ENCODE measurements at regions not wholly inside any gene's neighbourhood (a gene's known extent, or its start where the extent isn't known, plus 50 kb on each side); places are given as distances from the start of the nearest gene placed in this dataset.

- intact Hi-C loops (cut with DNase I): no loop called here
- no peak for DNase-seq
These were observed 134.0 kb upstream of the THRB start for GRCh38 chr3:24628523-24629258.

- intact Hi-C loops (cut with DNase I): no loop called here
- DNase-seq: no peak
These were observed 136.8 kb upstream of the THRB start for GRCh38 chr3:24631481-24631880.

DNA sequence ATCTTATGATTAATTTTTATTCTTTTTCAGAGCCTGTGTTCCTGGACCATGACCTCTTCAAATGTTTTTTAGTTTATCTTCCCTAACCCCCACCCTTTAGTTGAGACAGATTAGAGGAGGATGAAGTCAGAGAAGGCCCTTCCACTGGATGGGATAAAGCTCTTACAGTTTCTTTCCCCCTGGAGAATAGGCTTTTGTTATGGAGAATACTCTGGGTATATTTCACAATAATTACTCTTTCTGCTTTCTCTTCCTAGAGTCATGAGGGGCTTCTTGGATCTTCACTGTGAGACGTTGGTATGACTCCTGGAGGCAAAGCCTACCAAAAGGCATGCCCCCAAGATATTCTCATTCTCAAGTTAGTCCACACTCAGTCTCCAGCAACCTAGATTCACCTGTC, 144.4 kb upstream of the THRB start:
- no peak for DNase-seq
- intact Hi-C loops (cut with DNase I): no loop called here

DNA sequence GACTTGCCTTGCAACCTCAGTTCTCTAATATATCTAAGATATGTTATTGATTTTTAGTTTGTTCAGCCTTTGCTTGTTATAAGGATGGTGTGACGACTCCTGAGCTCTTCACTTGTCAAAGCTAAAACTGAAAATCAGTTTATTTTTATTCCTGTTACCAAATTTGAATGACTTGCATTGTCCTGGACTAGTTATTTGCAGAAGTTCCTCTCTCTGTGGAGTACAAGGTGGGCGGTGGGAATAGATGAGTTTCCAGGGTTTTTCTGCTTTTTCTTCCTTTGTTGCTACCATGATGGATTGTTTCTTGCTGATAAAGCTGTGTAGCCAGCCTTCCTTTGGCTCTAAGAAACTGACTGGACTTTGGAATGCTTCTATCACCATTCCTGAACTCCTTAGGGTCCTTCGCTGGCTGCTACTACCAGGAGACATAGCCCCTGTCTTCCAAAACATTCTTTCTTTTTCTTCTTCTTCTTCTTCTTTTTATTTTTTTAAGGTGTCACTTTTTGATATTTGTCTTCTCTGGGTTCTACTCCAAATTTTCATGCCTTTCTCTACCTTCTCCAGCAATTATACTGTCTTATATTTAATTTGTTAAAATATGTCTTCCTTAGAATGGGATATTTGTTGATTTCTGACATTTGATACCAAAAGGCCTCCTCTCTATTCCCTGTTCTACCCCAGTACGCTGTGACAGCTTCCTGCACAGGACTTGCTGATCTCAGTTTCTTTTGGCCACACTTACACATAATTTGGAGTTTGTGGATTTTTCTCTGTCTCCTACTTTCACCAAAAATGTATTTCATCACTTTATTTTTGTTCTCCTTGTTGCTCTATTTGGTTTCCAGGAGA, 145.1 kb upstream of the THRB start:
- DNase-seq: no peak
- intact Hi-C loops (cut with DNase I): no loop called here

GRCh38 chr3:24640330-24640877, 145.8 kb upstream of the THRB start:
- DNase-seq: peak in 6 of 42 donors; percentile 6 to 40 (median 12)
- intact Hi-C loops (cut with DNase I): no loop called here

DNA sequence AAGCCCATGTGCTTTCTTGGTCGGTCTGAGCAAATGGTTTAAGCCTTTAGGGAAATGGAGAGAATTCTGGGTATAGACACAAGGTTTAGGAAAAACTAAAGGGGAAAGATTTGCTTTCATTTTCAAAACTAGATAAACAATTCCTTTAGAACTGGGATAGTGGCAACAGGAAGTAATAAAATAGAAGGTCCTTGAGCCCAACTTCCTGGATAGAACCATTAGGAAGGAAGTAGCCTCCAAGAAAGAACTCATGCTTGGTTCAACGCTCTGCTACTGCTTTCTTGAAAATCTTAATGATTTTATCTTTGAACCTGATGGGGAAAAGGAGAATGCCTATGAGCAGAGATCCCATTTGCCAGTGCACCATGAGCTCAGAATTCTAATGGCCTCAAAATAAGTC, 147.0 kb upstream of the THRB start:
- no peak for DNase-seq
- intact Hi-C loops (cut with DNase I): no loop called here

GRCh38 chr3:24645047-24645446, 150.4 kb upstream of the THRB start:
- intact Hi-C loops (cut with DNase I): no loop called here
- peak in 1 of 42 donors; percentile 15 for DNase-seq

DNA sequence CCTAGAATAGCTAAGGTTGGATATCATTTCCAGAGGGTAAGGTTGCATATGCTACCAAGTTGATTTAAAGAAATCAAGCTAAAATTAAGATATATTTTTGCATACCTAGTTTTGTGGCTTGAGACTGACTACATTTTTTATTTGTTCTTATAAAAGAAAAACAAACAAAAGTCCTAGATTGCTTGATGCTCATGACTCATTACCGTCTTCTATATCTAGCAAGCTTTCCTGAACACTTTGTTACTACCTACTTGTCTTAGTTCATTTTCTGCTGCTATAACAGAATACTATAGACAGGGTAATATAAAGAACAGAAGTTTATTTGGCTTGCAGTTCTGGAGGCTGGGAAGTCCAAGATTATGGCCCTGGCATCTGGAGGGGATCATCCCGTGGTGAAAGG, 152.1 kb upstream of the THRB start:
- intact Hi-C loops (cut with DNase I): no loop called here
- DNase-seq: no peak

- intact Hi-C loops (cut with DNase I): no loop called here
- DNase-seq: no peak
These were observed 153.4 kb upstream of the THRB start for GRCh38 chr3:24648063-24648462.

DNA sequence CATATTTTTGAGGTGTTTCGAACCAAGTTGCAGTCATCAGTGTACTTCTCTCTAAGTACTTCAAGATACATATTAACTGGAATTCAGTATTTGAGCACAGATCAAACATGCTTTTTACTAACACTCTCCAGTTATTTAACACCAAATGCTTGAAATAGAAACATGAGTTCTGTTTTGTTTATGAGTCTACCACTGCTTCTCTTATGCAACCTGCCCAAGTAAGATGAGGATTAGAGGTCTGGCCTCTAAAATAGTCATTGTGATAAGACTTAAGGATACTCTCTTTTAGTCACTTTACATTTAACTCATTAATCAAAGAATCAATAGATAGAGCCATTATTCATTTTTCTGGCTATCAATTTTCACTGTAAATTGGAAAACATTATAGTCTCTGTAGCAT, 156.2 kb upstream of the THRB start:
- intact Hi-C loops (cut with DNase I): no loop called here
- no peak for DNase-seq

DNA sequence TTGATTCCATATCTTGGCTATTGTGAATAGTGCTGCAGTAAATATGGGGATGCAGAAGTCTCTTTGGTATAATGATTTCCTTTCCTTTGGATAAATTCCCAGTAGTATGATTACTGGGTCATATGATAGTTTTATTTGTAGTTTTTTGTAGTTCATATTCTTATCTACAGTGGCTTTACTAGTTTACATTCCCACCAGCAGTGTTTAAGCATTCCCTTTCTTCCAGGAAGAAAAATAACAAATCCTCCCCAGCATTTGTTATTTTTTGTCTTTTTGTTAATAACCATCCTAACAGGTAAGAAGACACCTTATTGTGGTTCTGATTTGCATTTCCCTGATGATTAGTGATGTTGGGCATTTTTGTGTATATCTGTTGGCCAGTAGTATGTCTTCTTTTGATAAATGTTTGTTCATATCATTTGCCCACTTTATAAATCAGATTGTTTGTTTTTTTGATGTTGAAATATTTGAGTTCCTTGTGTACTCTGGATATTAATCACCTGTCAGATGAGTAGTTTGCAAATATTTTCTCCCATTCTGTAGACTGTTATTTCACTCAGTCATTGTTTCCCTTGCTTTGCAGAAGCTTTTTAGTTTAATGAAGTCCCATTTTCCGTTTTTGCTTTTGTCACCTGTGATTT, 163.3 kb upstream of the THRB start:
- intact Hi-C loops (cut with DNase I): no loop called here
- no peak for DNase-seq

DNA sequence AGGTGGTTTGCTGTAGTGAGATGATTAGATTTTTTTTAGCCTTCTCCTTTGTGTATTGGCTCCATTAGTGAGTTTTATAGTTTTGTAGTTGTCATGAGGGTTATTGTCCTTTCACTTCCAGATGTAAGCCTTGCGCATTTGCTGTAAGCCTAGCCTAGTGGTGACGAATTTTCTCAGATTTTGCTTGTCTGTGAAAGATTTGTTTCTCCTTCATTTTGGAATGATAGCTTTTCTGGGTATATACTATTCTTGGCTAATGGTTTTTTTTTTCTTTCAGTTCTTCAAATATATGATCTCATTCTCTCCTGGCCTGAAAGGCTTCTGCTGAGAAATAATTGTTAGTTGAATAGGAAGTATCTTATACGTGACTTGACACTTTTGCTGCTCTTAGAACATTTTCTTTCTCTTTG, 166.5 kb upstream of the THRB start:
- intact Hi-C loops (cut with DNase I): no loop called here
- no peak for DNase-seq

- DNase-seq: no peak
- intact Hi-C loops (cut with DNase I): no loop called here
These were observed 168.0 kb upstream of the THRB start for GRCh38 chr3:24662449-24663345.

GRCh38 chr3:24663406-24663805, 168.8 kb upstream of the THRB start:
- intact Hi-C loops (cut with DNase I): no loop called here
- DNase-seq: no peak

DNA sequence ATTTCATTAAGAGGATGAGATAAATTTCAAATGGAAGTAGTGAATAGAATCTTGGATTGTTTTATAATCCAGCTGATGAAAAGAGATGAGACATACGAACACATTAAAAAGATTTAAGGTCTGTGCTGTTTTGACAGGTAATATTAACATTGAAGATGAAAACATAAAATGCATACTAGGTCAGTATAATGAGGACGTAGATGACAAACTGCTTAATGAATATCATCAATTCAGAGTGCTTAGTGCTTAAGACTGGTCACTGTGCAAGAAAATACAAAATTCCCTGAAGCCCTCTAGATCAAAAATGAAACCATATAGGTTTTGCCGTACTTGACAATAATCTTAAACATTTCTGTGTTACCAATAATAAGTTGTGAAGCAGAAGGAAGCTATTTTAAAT, 173.4 kb upstream of the THRB start:
- DNase-seq: no peak
- intact Hi-C loops (cut with DNase I): no loop called here

GRCh38 chr3:24670871-24671270, 176.2 kb upstream of the THRB start:
- intact Hi-C loops (cut with DNase I): no loop called here
- no peak for DNase-seq

DNA sequence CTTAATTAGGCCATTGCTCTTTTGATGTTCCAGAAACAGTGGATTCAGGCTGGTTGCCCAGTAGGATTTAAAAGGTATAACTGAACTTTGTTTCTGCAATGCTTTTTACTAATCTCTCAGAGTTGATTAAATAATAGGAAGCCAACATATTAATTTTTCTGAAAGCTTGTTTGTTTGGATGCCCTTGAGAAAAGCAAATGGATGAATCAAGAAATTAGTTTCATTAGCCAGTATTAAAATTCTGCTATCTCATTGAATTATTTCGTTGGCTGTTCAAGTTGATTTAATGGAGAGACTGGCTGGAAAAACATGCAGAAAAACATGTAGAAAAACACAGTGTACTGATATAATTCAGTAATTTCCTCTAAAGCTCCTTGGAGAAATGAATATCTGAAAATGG, 178.9 kb upstream of the THRB start:
- DNase-seq: no peak
- intact Hi-C loops (cut with DNase I): no loop called here

GRCh38 chr3:24674261-24674660, 179.6 kb upstream of the THRB start:
- no peak for DNase-seq
- intact Hi-C loops (cut with DNase I): no loop called here

DNA sequence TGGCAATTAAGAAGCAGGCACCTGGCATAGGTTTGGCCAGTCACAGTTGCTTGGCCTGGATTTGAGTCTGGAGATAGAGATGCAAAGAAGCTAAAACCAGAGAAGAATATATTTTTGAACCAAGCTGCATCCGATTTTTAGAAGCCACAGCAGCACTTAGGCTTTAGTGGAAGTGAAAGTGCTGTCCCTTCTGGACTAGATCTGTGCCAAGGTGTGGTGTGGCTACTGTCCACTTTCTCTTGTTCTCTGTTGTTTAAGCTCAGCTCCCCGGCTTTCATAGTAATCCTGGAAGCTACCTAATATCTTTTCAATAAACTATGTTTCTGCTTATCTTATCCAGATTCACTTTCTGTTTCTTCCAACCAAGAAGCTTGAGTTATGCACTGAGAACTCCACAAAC, 183.4 kb upstream of the THRB start:
- intact Hi-C loops (cut with DNase I): no loop called here
- DNase-seq: no peak

Data from head of caudate nucleus (tissue), 42 donors.